Left cardiac atrium (tissue), 4 donors: ENCODE measurements at regions not wholly inside any gene's neighbourhood (a gene's known extent, or its start where the extent isn't known, plus 50 kb on each side); places are given as distances from the start of the nearest gene placed in this dataset.

Source experiments
- ATAC-seq, 2 donors: fragments of 200-7000 bp; cut with Tn5 transposase; one replicate each; pipeline ENCODE4 v1.9.1; 2020; ENCODE audit warnings: mild to moderate bottlenecking in 2 of 2, moderate library complexity in 2 of 2
- DNase-seq: peaks from one replicate; pipeline ENCODE4 v3.0.0-alpha.2; 2020
- intact Hi-C, 2 donors: fragments of 100-400 bp; cut with DNase I; formaldehyde crosslinking; loops; one replicate each; pipeline versions ENCODE4 v1.14.1 to v1.15.1; 2022 to 2023
- donor health status: DM: no; HTN: yes; CAD: no.
- donor health status: DM: no; HTN: yes; CAD: no; lungs with severe emphysema.
- donor health status: DM: yes; HTN: yes; CAD: no.
- donor health status: Dilated cardiomyopathy.

DNA sequence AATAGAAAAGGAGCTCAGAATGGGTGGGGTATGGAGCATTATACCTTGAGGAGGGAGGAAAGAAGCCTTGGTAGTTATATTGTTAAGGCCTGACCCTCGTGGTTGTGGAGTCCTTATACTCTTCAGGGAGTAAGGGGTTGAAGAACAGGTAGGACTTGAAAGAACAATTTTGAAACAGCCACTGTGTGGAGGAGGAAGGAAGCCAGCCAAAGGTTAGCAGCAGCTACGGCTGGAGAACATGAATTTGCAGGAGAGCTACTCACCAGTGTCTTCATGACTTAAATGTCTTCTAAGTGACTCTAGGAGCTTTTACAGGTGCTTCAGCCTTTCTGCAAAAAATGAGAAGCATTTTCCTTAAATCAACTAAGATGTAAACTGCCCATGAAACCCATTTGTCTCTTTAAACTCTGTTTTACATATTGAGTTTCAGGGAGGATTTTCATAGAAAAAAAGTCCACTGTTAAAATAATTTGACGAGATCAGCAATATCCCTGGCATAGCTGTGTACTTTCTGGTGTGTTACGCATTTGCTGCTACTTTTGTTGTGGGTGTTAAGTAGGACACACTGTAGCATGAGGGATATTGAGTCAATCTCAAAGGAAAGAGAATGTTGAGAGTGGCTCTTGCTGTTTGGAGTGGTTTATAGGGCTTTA, 110.6 kb upstream of the ELL2 start:
- no peak for DNase-seq
- ATAC-seq = no peak
- intact Hi-C loops = no loop called here

DNA sequence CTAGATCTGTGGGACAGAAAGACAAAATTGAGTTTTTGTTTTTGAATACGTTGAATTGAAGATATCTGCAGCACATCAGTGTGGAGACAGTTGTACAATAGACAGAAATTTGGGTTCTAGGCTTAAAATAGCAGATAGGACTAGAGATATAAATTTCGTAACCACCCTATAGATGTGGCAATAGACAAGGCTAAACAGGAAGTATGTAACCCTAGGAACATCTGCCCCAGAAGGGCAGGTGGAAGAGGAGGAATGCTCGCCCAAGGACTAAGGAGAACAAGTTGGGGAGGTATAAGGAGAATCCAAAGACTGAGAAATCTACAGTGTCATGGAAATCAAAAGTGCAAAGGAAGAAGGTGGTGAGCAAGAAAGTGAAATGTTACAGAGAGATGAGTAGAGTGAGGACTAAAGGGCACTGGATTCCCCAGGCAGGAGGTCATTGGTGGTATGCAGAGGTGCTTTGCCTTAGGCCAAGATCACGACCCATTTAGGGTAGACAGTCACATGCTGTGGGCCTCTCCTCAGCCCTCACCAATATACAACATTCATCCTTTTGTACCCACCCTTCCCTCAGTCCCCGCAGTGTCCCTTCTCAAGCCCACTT, 109.1 kb upstream of the ELL2 start:
- ATAC-seq = no peak
- intact Hi-C loops = no loop called here
- no peak for DNase-seq

DNA sequence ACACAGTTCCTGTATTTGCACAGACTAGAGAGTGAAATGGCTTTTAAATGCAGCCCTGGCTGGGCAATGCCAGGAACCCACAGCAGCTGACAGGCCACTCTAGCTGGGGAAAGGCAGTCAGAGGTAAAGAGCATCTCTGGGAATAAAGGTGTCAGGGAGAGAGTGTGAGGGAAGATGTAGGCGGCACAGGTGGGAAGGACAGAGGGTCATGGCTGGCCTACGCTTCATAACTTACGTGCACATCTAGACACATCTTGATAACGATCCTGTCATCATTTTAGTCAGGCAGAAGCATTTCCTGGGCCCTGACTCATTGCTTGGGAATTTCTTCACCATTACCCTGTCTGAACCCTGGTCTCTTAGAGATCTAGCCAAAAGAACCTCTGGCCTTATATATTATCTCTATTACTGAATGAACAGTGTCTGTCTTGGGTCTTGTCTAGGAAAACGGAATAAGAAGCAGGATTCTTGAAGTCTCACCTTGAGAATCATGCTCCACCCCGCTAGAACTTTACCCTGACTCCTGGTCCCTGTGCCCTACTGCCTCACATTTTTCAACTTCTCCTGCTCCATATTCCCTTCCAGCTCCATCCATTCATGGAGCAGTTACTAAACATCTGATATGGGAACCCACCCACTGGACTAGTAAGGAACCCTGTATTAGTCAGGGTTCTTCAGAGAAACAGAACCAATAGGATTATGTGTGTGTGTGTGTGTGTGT, 106.4 kb upstream of the ELL2 start:
- intact Hi-C loops = no loop called here
- ATAC-seq (peak; percentile 8 to 80), DNase-seq (no peak)

DNA sequence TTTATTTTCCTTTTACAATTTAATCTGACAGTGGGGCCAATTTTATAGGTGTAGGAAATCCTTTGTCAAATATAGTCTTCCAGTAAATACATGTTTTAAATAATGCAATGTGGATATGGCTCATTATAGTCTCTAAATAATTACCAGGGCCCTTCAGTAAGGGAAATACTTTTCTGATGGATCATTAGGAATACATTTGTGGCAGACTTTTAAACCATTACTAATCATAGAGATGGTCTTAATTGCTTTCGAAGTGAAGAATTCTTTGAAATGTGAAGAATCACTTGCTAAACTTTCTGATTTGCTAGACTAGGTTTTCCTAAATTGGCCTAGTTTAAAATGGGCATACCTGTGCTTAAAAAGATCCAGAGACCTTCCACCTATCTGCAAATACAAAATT, 105.6 kb upstream of the ELL2 start:
- no peak for ATAC-seq

DNA sequence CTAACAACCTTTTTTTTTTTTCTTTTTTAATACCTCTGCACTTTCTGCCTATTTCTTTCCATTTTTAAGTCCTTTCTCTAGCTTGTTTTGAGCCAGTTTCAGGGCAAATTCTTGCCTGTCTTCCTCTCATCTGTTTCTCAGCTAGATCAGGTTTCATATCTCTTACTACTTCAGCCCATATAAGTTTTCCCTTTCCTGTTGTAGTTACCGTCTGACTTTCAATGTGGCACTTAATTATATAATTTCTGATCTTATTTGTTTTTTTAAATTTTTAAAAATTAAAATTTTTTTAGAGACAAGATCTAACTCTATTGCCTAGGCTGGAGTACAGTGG, 104.7 kb upstream of the ELL2 start:
- ATAC-seq = no peak
- DNase-seq = no peak
- intact Hi-C loops = no loop called here

More for the DNA sequence above, 105.6 kb upstream of the ELL2 start:
- DNase-seq = no peak
- intact Hi-C loops = no loop called here

DNA sequence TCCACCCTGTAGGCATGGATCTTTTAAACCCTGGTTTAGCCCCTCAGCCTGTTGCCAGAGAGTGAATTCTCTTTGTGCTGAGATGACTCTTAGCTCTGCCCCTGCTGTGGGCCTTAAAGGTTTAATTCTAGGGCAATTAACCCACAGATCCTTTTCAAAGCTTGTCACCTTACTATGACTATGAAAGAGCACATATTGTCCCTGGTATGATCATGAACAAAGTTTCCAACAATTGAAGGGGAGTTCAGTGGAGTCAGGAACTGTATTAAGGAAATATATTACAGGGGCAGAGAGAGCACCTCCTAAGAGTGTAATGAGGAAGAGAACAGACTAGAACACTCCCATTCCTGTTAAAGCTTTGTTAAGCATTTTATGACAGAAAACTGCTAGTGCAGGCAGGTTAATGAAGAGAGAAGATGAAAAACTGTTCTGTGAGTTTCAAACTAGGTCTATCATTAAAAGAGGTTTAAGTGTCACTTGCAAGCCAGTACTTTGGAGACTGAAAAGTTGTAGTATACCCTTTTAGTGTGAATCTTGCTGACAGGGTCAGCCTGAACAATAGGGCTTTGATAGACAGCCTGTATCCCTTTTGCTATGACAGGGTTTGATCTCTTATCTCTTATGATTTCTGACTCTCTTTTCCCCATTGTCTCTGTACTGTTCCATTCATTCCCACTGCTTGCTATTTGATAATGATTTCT, 104.2 kb upstream of the ELL2 start:
- no peak for DNase-seq
- no peak for ATAC-seq
- intact Hi-C loops = no loop called here

DNA sequence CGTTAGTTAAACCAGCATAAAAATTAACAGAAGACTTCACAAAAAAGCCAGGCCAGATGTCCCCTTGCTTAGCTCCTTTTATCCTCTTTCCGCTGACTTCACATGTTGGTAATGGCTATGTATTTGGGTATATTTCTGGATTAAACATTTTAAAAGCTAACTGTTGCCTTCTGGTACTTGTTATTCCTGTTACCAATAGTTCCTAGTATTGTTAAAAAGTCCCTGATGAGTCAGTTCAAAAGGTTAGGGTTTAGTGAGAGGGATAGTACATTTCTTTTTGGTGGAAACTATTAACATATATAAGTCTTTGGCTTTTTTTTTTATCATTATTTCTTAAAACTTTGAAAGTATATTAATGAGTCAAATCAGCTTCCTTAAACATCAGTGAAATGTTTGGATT, 103.2 kb upstream of the ELL2 start:
- no peak for DNase-seq
- intact Hi-C loops = no loop called here
- no peak for ATAC-seq

DNA sequence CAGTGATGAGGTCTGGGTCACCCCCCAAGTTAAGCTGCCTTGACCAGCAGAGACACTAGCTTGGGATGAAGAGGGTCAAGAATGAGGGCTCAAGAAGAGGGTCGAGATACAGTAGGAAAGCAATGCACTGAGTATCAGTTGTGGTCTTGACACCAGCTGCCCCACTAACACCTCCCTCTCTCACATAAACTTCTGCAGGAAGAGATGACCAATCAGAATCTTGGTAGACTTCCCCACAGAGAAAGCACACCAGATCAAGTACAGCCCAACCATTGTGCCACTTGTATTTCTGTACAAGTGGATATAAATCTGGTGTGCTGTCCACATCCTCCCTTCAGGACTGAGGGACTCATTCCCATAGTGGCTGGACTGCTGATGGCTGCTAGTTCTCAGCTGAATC, 101.2 kb upstream of the ELL2 start:
- intact Hi-C loops = no loop called here
- no peak for ATAC-seq
- DNase-seq = no peak

DNA sequence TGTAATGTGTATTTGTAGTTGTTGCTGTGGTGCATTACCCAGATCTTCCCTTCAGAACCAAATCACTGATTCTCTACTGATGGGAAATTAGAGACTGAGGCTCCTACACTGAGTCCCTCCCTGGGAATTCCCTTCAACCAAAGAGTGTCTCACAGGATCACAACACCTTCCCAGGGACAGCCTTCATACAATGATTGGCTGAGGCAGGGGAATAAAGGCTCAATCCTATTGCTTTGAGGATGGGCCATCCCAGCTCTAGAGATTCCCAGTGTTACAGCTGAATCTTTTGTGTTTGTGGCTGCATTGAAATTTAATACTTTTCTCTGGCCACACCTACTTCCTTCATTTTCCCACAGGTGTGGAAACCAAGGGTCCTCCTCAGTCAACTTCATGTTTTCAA, 96.4 kb upstream of the ELL2 start:
- intact Hi-C loops = no loop called here
- ATAC-seq (no peak), DNase-seq (no peak)

DNA sequence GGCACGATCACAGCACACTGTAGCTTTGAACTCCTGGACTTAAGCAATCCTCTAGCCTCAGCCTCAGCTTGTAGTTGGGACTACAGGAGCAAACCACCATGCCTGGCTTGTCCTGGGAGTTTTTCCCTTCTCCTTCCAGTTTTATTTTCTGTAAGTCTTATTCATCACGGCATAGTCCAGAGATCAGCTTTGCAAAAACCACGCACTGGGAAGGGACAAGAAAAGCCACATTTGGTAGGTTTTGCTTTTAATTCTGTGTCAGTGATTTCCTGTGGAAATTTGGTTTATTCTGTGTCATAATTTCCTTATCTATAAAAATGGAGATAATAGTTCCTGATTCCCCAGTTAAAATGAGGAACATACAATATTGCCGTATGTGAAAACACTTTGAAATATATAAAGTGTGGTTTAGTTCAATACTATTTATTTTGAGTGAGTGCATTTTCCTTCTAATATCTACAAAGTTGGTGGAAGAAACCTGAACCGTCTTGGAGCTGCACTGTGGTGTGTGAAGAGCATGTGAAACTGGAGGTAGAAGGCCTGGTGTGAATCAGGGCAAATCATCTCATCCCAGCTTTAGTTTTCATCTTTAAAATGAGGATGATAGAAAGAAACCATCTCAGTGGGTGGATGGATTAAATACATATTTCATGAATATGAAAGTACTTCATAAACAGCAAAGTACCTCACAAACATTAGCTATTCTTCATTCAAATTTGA, 92.8 kb upstream of the ELL2 start:
- intact Hi-C loops = no loop called here
- no peak for ATAC-seq
- no peak for DNase-seq

DNA sequence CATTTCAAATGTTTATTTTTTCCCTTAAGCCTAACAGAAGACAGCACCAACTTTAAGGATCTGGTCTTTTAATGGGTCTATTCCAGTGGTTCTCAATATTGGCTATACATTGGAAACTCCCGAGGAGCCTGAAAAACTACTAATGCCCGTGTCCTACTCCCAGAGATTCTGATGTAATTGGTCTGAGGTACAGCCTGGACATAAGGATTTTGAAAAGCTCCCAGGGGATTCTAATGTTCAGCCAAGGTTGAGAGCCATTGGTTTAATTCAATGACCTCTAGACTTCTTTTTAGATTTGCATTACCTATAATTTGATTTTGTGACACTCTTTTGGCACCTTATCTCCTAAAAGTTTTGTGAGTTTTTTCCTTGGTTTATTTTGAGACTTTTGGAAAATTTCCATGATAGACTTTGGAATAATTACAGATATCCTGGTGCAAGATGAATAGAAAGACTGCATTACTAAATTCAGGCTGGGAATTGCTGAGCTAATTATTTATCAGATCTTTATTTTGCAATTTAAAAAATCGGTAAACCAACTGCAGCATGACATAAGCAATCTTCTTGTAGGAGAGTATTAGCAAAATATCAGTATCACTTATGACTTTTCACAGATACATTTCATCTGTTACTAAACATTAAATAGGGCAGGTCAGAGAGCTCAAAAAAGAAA, 91.5 kb upstream of the ELL2 start:
- intact Hi-C loops = no loop called here
- ATAC-seq (no peak), DNase-seq (no peak)

DNA sequence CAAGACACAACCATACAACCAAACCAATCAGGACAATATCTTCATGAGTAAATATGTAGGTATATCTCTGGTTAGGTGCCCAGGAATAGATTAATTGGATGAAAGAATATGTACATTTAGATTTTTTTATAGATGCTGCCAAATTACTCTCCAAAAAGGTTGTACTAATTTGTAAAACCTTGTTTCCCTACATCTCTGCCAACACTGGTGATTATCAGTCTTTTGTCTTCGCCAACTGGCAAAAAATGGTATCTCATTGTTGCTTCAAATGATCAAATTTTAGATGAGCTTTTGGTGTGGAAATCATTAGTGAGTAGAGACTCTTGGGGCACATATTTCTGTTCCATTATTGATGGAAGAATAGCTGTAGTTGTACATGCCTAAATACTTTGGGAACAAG, 90.7 kb upstream of the ELL2 start:
- intact Hi-C loops = no loop called here
- DNase-seq = no peak
- ATAC-seq = no peak

DNA sequence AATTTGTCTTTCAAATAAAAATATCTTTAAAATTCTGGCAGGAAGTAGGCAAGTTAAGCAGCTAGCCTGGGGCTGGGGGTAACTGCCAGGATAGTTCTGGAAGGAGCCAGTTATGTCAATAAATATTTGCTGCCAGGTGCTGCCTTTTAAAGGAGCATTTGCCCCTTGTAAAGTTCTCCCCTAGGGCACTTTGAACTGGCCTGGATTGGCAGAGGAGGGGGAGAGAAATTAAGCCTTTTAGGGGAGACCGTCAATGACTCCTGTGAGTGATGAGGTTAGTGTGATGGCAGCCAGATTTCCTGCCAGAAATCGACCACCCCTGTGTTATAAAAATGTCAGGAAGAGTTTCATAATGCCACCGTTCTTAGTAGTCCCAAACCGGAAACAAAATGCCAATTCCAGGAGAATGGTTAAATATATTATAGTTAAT, 89.8 kb upstream of the ELL2 start:
- ATAC-seq = no peak
- intact Hi-C loops = no loop called here
- no peak for DNase-seq

DNA sequence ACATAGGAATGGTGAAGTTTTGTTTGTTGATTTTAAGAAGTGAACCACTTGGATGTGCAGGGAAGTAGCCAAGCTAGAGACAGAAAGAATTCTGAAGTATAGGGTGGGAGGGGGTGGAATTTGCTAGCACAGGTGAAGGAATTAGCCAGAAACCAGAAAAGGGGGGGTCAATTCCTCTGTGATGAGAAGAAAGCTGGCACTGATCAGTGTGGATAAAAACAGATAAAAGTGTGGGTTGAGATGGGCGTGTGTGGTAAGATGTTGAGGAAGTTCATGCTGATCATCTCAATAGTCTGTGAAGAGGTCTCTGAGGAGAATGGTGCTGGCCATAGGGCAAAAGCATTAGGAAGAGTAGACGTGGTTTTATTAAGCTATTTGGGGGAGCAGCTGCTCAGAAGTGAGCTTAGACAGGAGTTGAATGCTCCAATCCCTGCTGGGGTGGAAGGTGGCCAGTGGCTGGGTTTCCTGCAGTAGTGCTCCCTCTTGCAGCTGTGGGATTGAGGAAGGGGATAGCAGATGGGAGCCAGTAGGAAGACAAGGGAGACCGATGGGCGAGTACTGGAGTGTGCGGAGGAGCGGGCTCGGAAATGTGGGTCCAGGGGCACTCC, 88.7 kb upstream of the ELL2 start:
- DNase-seq = no peak
- peak in 1 of 2 donors; percentile 33 for ATAC-seq
- intact Hi-C loops = no loop called here

DNA sequence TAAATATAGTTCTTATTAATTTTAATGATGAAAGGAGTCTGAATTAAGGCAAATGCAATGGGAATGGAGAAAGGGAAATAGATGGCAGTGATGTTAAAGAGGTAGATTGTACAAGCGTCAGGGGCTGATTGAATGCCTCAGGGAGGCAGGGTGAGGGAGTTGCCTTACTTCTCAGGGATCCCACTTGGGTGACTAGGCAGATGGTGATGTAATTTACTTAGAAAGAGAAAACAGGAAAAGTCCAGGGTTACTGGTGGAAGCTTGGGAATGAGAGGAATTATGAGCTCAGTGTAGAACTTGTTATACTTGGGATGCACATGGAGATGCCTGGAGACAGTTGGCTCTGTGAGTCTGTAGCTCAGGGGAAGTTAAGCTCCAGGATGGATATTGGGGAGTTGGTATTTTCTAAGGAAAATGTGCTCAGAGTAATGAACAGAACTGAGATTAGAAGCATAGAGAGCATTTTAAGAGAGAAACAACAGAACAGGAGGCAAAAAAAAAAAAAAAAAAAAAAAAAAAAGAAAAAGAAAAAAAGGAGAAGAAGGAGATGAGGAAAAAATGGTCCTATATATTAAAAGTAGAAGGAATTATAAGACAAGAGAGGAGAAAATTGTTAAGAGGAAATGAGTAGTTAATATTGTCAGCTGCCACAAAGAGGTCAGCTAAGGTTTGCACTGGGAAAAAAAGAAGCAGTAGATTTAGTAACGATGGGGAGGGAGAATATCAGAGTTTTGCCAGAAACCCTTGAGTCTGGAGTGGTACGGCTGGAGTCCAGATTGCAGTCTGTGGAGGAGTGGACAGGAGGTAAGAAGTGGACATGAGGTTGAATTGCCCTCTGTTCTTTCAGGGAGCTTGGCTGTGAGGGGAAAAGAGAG, 88.0 kb upstream of the ELL2 start:
- intact Hi-C loops = no loop called here

DNA sequence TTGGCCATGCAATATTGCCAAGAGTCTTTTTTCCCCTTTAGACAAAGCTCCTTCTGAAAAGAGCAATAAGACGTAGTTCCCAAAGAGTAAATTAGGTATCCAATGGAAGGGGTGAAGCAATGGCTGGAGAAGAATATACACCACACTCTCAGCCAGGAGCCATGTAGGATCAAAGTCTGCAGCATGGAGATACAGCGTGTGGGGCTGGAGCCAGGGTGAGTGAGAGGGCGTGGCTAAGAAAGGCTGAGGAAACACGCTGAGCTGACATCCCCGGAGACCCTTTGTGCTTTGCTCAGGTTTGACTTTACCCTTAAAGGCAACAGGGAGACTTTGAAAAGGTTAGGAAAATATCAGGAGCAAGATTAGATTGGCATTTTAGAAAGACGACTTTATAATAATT, 87.1 kb upstream of the ELL2 start:
- ATAC-seq (peak in 1 of 2 donors; percentile 57), DNase-seq (no peak)
- intact Hi-C loops = no loop called here

More for the DNA sequence above, 88.0 kb upstream of the ELL2 start:
- DNase-seq (no peak), ATAC-seq (peak; percentile 67 to 83)

DNA sequence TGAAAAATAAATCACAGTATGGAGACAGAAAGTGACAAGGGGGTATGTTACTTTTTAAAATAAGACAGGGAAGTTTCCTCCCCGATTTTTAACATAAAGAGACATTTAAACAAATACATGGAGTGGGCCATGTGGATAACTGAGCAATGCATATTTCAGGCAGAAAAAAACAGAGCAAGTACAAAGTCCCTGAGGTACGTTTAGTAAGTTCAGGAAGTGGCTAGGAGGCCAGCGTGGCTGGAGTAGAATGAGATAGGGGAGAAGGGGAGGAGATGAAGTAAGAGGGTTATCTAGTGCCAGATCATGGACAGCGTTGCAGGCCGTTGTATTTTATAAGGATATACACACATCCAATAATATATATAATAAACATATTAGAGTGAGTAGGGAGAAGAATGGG, 84.2 kb upstream of the ELL2 start:
- intact Hi-C loops = no loop called here
- DNase-seq (no peak), ATAC-seq (no peak)

DNA sequence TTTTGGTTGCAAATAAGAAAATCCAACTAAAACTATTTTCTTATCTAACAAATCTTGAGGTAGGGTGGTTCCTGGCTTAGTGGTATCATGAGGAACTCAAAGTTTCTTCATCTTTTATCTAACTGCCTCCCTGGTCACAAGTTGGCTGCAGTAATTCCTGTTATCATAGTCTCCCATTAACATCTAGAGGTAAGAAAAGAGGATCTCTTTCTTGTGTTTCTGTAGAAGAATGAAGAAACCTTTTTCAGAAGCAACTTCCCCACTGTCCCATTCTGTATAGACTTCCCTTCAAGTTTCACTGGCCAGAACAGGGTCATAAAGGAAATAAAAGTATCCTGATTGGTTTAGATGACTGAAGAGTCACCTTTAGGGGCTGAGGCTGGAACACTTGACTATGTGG, 81.8 kb upstream of the ELL2 start:
- ATAC-seq (no peak), DNase-seq (no peak)
- intact Hi-C loops = no loop called here
